Type B pancreatic cell (in vitro differentiated cells): ENCODE measurements at regions not wholly inside any gene's neighbourhood (a gene's known extent, or its start where the extent isn't known, plus 50 kb on each side); places are given as distances from the start of the nearest gene placed in this dataset.

Experiments used
- DNase-seq: peaks from one replicate; pipeline ENCODE4 v3.0.0; 2021; ENCODE audit warnings: mixed read lengths; ENCODE audit not compliant: unreplicated experiment; ENCODE audit errors: extremely low spot score
- H3K27ac Mint-ChIP-seq: 2 replicates; pipeline ENCODE4 v1.8.0; 2021; ENCODE audit warnings: mild to moderate bottlenecking, mixed read lengths
- H3K27me3 Mint-ChIP-seq: 2 replicates; pipeline ENCODE4 v1.8.0; 2021; ENCODE audit warnings: mixed read lengths
- H3K36me3 Mint-ChIP-seq: 2 replicates; pipeline ENCODE4 v1.8.0; 2021; ENCODE audit warnings: mixed read lengths
- H3K4me1 Mint-ChIP-seq: one replicate; pipeline ENCODE4 v1.8.0; 2021; ENCODE audit warnings: mixed read lengths; ENCODE audit not compliant: unreplicated experiment
- H3K4me3 Mint-ChIP-seq: 2 replicates; pipeline ENCODE4 v1.8.0; 2021; ENCODE audit warnings: mild to moderate bottlenecking, mixed read lengths
- H3K9me3 Mint-ChIP-seq: 2 replicates; pipeline ENCODE4 v1.8.0; 2021; ENCODE audit warnings: mixed read lengths
- CTCF ChIP-seq: fragments of 200-600 bp; sonication (generic); conservative IDR thresholded peaks from 2 replicates; pipeline ENCODE4 v1.5.0; 2021; ENCODE audit warnings: antibody characterized with exemption, mild to moderate bottlenecking

- no peak overlapping the region for H3K27ac Mint-ChIP-seq
Measured at GRCh38 chr10:44166441-44166840, 218.5 kb downstream of the CXCL12 start.

DNA sequence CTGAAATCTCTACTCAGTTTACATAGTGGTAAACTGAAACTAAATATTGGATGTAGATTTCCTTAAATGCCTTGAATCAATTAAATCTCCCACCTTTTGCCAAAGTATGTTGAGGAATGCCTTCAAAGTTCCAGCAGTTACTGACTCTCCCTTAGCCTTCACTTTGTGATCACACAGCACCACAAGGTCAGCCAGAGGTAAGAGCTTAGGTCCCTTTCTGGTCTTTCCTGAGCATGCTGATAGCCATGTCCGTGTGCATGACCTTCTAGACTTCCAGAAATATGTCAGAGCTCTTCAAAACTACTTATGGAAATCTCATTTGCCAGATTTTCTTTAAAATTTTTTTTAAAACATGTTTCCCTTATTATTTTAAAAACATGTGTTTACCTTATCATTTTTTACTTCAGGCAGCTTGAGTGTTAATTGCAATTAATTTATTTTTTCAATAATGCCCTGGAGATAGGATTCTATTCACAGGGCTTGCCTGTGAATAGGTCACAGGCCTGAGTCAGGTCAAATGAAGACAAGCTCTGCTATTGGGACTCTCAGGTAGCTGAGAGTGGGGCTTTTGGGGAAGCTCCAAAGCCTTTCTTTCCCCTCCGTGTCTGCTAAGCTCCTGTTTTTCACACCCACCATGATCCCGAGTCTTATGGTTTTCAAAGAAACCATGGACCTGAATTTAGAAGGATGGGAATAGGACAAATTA lies 220.5 kb downstream of the CXCL12 start:
- peaks cover 5% of the 10 kb centered on the region for H3K4me1 Mint-ChIP-seq
- DNase-seq: no peak
- H3K9me3 Mint-ChIP-seq: no peaks in the 10 kb centered on the region
- no peak for TF ChIP-seq CTCF
- H3K4me3 Mint-ChIP-seq: no peak overlapping the region
- H3K36me3 Mint-ChIP-seq: no peaks in the 10 kb centered on the region
- H3K27ac Mint-ChIP-seq: no peak overlapping the region
- H3K27me3 Mint-ChIP-seq: peaks cover 7% of the 10 kb centered on the region

More at GRCh38 chr10:44166441-44166840, 218.5 kb downstream of the CXCL12 start:
- no peak for TF ChIP-seq CTCF
- Mint-ChIP-seq H3K36me3 (no peaks in the 10 kb centered on the region), H3K4me1 (peaks cover 7% of the 10 kb centered on the region), H3K27me3 (peaks cover 20% of the 10 kb centered on the region), H3K9me3 (no peaks in the 10 kb centered on the region), H3K4me3 (no peak overlapping the region)
- no peak for DNase-seq

DNA sequence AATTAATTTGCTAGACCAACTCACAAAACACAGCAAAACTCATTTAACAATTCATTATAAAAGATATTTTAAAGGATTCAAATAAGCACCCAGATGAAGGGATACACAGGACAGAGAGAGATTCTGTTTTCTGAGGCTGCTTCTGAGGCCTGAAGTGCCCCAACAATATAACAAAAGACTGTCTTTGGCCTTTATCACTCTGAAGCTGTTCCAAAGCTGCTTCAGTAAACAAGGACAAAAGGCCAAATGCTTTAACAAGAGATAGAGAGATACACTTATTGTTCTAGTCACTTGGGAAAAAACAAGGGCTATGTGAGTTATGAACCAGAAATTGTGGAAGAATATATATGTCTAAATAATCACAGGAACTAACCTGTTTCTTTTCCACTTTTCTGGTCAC lies 223.7 kb downstream of the CXCL12 start:
- Mint-ChIP-seq H3K4me3 (no peak overlapping the region), H3K4me1 (peaks cover under 1% of the 10 kb centered on the region), H3K9me3 (peaks cover 6% of the 10 kb centered on the region), H3K27ac (no peak overlapping the region), H3K27me3 (no peaks in the 10 kb centered on the region), H3K36me3 (no peaks in the 10 kb centered on the region)
- TF ChIP-seq CTCF: no peak
- DNase-seq: no peak

GRCh38 chr10:44157574-44157973 lies 227.3 kb downstream of the CXCL12 start:
- Mint-ChIP-seq H3K4me1 (no peaks in the 10 kb centered on the region), H3K27ac (no peak overlapping the region), H3K36me3 (no peaks in the 10 kb centered on the region), H3K4me3 (no peak overlapping the region), H3K9me3 (peaks cover 6% of the 10 kb centered on the region), H3K27me3 (no peaks in the 10 kb centered on the region)
- DNase-seq: no peak
- no peak for TF ChIP-seq CTCF

DNA sequence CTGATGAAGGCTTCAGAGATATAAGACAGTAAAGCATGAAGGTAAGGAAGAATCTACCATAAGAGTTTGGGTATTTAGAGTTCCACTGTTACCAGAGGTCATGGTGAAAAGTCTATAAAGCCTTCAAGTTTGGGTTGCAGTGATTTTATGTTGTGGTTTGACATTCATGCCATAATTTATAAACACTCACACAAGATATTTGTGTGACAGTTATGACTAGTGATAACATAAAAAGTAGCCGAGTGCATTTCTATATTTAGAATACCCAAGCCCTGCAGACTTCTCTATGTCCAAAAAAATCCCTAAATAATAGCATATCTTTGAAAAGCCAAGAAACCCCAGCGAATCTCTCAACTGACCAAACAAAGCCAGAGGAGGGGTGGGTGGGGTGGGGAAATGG lies 229.9 kb downstream of the CXCL12 start:
- no peaks in the 10 kb centered on the region for H3K36me3 Mint-ChIP-seq

More for the DNA sequence above, 229.9 kb downstream of the CXCL12 start:
- no peaks in the 10 kb centered on the region for H3K27me3 Mint-ChIP-seq
- H3K27ac Mint-ChIP-seq: no peak overlapping the region
- no peaks in the 10 kb centered on the region for H3K4me1 Mint-ChIP-seq
- no peak for DNase-seq
- peaks cover 6% of the 10 kb centered on the region for H3K9me3 Mint-ChIP-seq
- no peak overlapping the region for H3K4me3 Mint-ChIP-seq
- TF ChIP-seq CTCF: no peak
